GM06990 (cell line): ENCODE measurements at regions not wholly inside any gene's neighbourhood (a gene's known extent, or its start where the extent isn't known, plus 50 kb on each side); places are given as distances from the start of the nearest gene placed in this dataset.

ENCODE experiments used
- DNase-seq: peaks from one replicate; pipeline ENCODE4 v3.0.0-alpha.2; 2011; ENCODE audit not compliant: insufficient read length; ENCODE audit errors: extremely low read depth
- H3K27me3 ChIP-seq: replicated peaks from 2 replicates; pipeline ENCODE4 v1.6.0; 2011; ENCODE audit warnings: low read length; ENCODE audit not compliant: control insufficient read depth, insufficient read depth
- H3K36me3 ChIP-seq: 2 replicates; pipeline ENCODE4 v1.5.1; 2011; ENCODE audit warnings: low read length; ENCODE audit not compliant: control insufficient read depth, insufficient read depth
- H3K4me3 ChIP-seq: replicated peaks from 2 replicates; pipeline ENCODE4 v1.5.1; 2011; ENCODE audit warnings: low read depth, mild to moderate bottlenecking, control low read depth, low read length
- TF ChIP-seq, protein P1 (sequence below): IDR thresholded peaks from 2 replicates; pipeline ENCODE4 v1.5.1; 2011; ENCODE audit warnings: low read length, control low read depth, mild to moderate bottlenecking, inconsistent platforms; ENCODE audit not compliant: insufficient read depth, poor library complexity, severe bottlenecking

DNA sequence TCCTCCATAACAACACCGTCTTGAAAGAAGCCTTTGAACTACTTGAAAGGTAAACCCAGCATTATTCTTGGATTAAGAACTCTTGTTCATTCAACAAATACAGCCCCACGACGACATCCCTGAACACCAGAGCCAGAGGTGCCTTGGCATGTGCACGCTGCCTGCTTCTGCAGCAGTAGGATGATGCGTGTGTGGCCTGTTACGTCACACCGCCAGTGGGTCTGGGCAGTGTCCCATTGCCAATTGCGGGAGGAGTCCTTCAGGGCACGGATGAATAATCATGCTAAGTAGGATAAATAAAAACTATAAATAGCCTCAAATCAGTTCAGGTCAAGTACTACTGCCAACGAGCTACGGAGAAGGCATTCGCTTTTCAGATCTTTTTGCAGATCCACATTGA is 380.5 kb downstream of the SHANK2 start:
- Histone ChIP-seq H3K36me3 (no peaks in the 10 kb centered on the region), H3K27me3 (no peaks in the 10 kb centered on the region; the same call in 1 of the 2 replicates), H3K4me3 (no peak overlapping the region)
- TF ChIP-seq, protein P1, sequence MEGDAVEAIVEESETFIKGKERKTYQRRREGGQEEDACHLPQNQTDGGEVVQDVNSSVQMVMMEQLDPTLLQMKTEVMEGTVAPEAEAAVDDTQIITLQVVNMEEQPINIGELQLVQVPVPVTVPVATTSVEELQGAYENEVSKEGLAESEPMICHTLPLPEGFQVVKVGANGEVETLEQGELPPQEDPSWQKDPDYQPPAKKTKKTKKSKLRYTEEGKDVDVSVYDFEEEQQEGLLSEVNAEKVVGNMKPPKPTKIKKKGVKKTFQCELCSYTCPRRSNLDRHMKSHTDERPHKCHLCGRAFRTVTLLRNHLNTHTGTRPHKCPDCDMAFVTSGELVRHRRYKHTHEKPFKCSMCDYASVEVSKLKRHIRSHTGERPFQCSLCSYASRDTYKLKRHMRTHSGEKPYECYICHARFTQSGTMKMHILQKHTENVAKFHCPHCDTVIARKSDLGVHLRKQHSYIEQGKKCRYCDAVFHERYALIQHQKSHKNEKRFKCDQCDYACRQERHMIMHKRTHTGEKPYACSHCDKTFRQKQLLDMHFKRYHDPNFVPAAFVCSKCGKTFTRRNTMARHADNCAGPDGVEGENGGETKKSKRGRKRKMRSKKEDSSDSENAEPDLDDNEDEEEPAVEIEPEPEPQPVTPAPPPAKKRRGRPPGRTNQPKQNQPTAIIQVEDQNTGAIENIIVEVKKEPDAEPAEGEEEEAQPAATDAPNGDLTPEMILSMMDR, result no peak
- no peak for DNase-seq

DNA sequence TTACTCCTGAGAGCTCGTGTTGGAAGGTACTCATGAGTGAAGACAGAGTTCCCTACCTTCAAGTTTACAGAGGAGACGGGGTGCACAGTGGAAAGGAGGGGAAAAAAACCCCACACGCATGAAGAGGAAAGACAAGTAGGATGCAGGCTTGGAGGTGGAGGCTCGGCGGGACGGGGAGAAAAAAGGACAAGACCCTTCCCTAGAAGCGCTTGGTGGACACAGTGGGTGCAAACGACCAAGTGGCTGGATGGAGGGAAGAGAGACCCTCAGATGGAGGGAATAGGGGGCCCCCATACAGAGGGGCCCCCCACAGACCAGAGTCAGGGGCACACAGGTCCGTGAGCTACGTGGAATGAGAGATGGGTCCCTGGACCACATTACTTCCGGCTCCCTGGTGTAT is 380.1 kb downstream of the SHANK2 start:
- no peaks in the 10 kb centered on the region for H3K36me3 ChIP-seq
- TF ChIP-seq, protein P1, result no peak
- H3K27me3 ChIP-seq, result no peaks in the 10 kb centered on the region; the same call in 1 of the 2 replicates
- H3K4me3 ChIP-seq, result no peak overlapping the region
- DNase-seq, result no peak

DNA sequence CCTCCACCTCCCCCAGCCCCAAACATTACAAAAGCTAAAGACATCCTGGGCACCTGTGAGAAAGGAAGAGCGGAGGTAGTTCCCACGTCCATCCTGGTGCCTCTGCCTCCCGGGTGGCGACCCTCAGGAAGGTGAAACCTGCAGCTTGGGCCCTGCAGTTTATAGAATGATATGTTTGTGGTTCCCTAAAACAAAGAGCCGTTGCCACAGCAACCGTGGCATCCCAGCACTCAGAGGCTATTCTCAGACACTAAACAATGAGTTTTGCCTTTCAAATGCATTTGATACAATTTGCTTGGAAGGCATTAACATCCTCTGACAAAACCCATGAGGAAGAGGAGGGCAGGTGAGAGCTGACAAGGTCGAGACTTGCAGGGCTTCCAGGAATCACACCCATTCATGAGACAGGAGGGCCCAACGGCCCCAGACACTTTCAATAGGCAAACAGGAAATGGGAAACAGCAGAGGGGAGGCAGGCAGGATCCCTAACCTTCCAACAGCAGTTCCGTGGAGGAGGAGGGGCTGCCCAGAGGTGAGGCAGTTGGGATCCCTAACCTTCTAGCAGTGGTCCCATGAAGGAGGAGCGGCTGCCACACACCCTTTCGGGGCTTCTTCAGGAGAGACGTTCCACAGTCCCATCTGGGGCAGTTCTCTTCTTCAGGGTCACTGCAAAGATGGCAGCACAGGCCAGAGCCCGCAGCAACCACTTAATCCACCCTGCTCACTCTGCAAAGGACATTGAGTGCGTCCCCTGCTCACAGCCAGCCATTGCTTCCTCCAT is 379.2 kb downstream of the SHANK2 start:
- no peaks in the 10 kb centered on the region for H3K36me3 ChIP-seq
- no peaks in the 10 kb centered on the region; the same call in 1 of the 2 replicates for H3K27me3 ChIP-seq
- TF ChIP-seq, protein P1, result no peak
- H3K4me3 ChIP-seq, result no peak overlapping the region
- no peak for DNase-seq

DNA sequence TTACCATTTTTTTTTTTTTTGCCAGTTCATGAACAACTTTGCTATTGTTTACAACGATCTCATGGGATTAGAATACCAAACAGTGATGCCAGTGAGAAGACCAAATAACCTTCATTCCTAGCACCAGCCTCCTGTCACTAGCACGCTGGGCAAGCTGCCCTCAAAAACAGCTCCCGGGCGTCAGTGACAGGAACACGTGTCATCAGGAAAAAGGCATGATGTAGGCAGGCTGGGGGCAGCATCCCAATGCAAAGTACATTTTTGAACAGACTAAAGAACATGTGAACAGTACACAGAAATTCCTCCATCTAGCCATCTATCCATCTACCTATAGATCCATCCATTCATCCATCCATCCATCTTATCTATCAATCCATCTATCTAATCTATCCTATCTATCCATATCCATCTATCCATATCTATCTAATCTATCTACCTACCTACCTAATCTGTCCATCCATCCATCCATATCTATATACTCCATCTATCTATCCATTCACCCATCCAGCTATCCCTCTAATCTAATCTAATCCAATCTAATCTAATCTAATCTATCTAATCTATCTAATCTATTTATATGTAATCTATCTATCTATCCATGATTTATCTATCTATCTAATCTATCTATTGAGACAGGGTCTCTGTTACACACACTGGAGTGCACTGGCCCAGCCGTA is 378.5 kb downstream of the SHANK2 start:
- no peak overlapping the region for H3K4me3 ChIP-seq
- TF ChIP-seq, protein P1, result no peak
- DNase-seq, result no peak
- no peaks in the 10 kb centered on the region; the same call in 1 of the 2 replicates for H3K27me3 ChIP-seq
- no peaks in the 10 kb centered on the region for H3K36me3 ChIP-seq

DNA sequence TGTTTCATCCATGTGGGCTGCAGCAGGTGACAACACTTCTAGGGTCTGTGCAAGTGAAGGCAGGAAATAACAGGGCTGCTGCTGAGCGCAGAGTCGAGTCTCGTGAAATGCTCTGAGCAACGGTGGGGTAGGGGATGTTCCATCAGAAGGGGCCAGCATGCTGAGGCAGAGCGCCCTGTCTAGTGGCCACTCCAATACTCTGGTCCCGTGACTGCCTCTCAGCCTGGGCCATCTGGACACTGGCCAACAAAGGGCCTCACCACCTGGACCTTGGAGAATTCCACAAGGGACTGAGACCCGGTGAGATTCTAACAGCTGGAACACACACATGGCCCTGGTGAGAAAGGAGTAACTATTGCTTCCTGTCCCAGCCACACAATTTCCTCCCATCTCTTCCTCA is 375.7 kb downstream of the SHANK2 start:
- DNase-seq, result no peak

More for the DNA sequence above, 375.7 kb downstream of the SHANK2 start:
- Histone ChIP-seq H3K36me3 (no peaks in the 10 kb centered on the region), H3K27me3 (no peaks in the 10 kb centered on the region; the same call in 1 of the 2 replicates), H3K4me3 (no peak overlapping the region)
- TF ChIP-seq, protein P1, result no peak
